Sigmoid colon (tissue), 4 donors: ENCODE measurements at regions not wholly inside any gene's neighbourhood (a gene's known extent, or its start where the extent isn't known, plus 50 kb on each side); places are given as distances from the start of the nearest gene placed in this dataset.
"Not testable (repeated sequence)": the region's sequence is repeated elsewhere in the genome, so short reads cannot be mapped to it uniquely, and the experiment has no call there.

ENCODE experiments used
- EP300 ChIP-seq, 4 donors: sonication (generic); formaldehyde crosslinking; IDR thresholded peaks; one replicate each; pipeline ENCODE4 v1.6.1; 2017; ENCODE audit warnings: antibody characterized with exemption in 4 of 4
- POLR2A ChIP-seq, 2 donors: fragments of 450-650 bp; IDR thresholded peaks; one replicate each; pipeline ENCODE4 v1.6.1; 2016; ENCODE audit warnings: antibody characterized with exemption in 2 of 2, mild to moderate bottlenecking in 2 of 2, moderate library complexity in 2 of 2
- POLR2AphosphoS5 ChIP-seq, 4 donors: sonication (generic); formaldehyde crosslinking; IDR thresholded peaks; one replicate each; pipeline ENCODE4 v1.6.1; 2017; ENCODE audit warnings: antibody characterized with exemption in 4 of 4
- TF ChIP-seq, protein P1 (sequence below), 4 experiments: fragments of 450-650 bp in 3 of 4; fragments of 200-600 bp in 1 of 4; IDR thresholded peaks; one replicate each; pipeline ENCODE4 v1.5.1; 2016 to 2019; ENCODE audit warnings: antibody characterized with exemption in 4 of 4, mild to moderate bottlenecking in 3 of 4, moderate library complexity in 2 of 4

GRCh38 chr6:144922771-144923490 is 637.8 kb downstream of the UTRN start:
- TF ChIP-seq, protein P1, sequence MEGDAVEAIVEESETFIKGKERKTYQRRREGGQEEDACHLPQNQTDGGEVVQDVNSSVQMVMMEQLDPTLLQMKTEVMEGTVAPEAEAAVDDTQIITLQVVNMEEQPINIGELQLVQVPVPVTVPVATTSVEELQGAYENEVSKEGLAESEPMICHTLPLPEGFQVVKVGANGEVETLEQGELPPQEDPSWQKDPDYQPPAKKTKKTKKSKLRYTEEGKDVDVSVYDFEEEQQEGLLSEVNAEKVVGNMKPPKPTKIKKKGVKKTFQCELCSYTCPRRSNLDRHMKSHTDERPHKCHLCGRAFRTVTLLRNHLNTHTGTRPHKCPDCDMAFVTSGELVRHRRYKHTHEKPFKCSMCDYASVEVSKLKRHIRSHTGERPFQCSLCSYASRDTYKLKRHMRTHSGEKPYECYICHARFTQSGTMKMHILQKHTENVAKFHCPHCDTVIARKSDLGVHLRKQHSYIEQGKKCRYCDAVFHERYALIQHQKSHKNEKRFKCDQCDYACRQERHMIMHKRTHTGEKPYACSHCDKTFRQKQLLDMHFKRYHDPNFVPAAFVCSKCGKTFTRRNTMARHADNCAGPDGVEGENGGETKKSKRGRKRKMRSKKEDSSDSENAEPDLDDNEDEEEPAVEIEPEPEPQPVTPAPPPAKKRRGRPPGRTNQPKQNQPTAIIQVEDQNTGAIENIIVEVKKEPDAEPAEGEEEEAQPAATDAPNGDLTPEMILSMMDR (IDR thresholded peaks at IDR 0.05), result not testable (repeated sequence)
- TF ChIP-seq POLR2AphosphoS5, EP300, POLR2A (IDR thresholded peaks at IDR 0.05): not testable (repeated sequence)
